SU-DHL-6 (cell line): ENCODE measurements at regions not wholly inside any gene's neighbourhood (a gene's known extent, or its start where the extent isn't known, plus 50 kb on each side); places are given as distances from the start of the nearest gene placed in this dataset.

Experiments
- CTCF ChIP-seq: fragments of 200-600 bp; sonication (generic); IDR thresholded peaks from one replicate; pipeline ENCODE4 v1.5.1; 2017; ENCODE audit warnings: antibody characterized with exemption, mild to moderate bottlenecking, low read length, moderate library complexity; ENCODE audit not compliant: insufficient read depth, poor library complexity, severe bottlenecking
- EZH2phosphoT487 ChIP-seq: fragments of 200-600 bp; sonication (generic), shearing (Covaris generic); conservative IDR thresholded peaks from 2 replicates; pipeline ENCODE4 v1.6.1; 2018; ENCODE audit warnings: mild to moderate bottlenecking, antibody characterized with exemption, low read length, moderate library complexity, mixed read lengths

GRCh38 chr14:44412858-44413569, 94.1 kb downstream of the FSCB start:
- TF ChIP-seq CTCF = no peak
- TF ChIP-seq EZH2phosphoT487 = no peak
